GM12878 (cell line): ENCODE measurements at regions not wholly inside any gene's neighbourhood (a gene's known extent, or its start where the extent isn't known, plus 50 kb on each side); places are given as distances from the start of the nearest gene placed in this dataset.

Experiments
- BRCA1 ChIP-seq: IDR thresholded peaks from 2 replicates; pipeline ENCODE4 v1.6.1; 2011; ENCODE audit warnings: low read depth, low read length, improper control_type of control experiment
- IKZF2 ChIP-seq, 2 experiments: fragments of 450-650 bp; IDR thresholded peaks; 2 replicates each; pipeline ENCODE4 v1.6.1; 2017; ENCODE audit warnings: mild to moderate bottlenecking in 2 of 2, moderate library complexity in 2 of 2
- NBN ChIP-seq: fragments of 450-650 bp; IDR thresholded peaks from 2 replicates; pipeline ENCODE4 v1.6.1; 2016
- NR2F1 ChIP-seq: fragments of 450-650 bp; conservative IDR thresholded peaks from 2 replicates; pipeline ENCODE4 v1.6.1; 2017; ENCODE audit warnings: mild to moderate bottlenecking
- PML ChIP-seq: IDR thresholded peaks from 2 replicates; pipeline ENCODE4 v1.6.1; 2012; ENCODE audit warnings: low read length, inconsistent platforms
- SIX5 ChIP-seq: IDR thresholded peaks from 2 replicates; pipeline ENCODE4 v1.6.1; 2011; ENCODE audit warnings: mild to moderate bottlenecking, low read depth, low read length, moderate library complexity; ENCODE audit not compliant: severe bottlenecking
- SMC3 ChIP-seq: IDR thresholded peaks from 2 replicates; pipeline ENCODE4 v1.6.1; 2011; ENCODE audit warnings: low read length, improper control_type of control experiment, borderline replicate concordance
- ZSCAN29 ChIP-seq: fragments of 450-650 bp; IDR thresholded peaks from 2 replicates; pipeline ENCODE4 v1.6.1; 2017; ENCODE audit warnings: mild to moderate bottlenecking, moderate library complexity
- TF ChIP-seq, protein P1 (sequence below), 3 experiments: IDR thresholded peaks in 2 of 3; conservative IDR thresholded peaks in 1 of 3; 2 replicates each; pipeline ENCODE4 v1.5.1; 2011; ENCODE audit warnings: low read depth in 3 of 3, low read length in 3 of 3, mild to moderate bottlenecking in 3 of 3, control low read depth in 2 of 3, moderate library complexity in 2 of 3, inconsistent platforms in 1 of 3, mixed read lengths in 1 of 3; ENCODE audit not compliant: control insufficient read depth in 2 of 3, insufficient read depth in 1 of 3; ENCODE audit errors: extremely low read depth in 1 of 3
- TF ChIP-seq, protein P2 (sequence below): IDR thresholded peaks from 2 replicates; pipeline ENCODE4 v1.6.1; 2012; ENCODE audit warnings: mild to moderate bottlenecking, low read depth, low read length
- TF ChIP-seq, protein P3 (sequence below): fragments of 450-650 bp; IDR thresholded peaks from 2 replicates; pipeline ENCODE4 v1.6.1; 2017; ENCODE audit warnings: mild to moderate bottlenecking
- TF ChIP-seq, protein P4 (sequence below): IDR thresholded peaks from 2 replicates; pipeline ENCODE4 v1.6.1; 2011; ENCODE audit warnings: low read depth, low read length, improper control_type of control experiment, borderline replicate concordance

DNA sequence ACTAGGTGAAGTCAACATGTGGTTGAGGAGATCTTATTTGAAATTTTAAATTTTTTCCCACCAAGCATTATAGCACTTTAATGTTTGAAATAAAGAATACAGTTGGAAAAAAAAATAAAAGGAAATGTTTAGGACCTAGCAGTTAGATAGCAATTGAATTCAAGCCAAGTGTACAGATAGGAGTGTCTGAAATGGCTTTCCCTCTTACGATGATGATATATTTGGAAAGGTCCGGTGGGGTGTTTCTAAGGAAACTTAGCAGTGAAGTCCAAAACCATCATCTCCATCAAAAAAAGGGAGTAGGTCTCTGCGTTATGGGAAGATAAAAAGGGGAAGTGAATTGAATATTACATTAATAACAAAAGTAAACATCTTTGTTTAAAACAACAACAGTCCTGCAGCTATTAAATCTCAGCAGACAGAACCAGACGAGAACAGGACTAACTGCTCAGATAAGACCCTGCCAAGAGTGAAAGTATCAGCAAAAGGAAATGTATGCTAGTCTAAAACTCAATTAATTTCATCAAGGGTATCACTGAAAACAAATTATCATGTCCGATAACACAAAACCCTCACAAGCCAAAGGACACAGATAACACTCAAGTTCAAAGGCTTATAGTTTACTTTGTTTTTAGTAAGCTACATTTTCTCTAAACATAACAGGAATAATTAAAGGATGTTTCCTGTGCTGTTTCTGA is 242.0 kb downstream of the BMP4 start:
- TF ChIP-seq, protein P1, sequence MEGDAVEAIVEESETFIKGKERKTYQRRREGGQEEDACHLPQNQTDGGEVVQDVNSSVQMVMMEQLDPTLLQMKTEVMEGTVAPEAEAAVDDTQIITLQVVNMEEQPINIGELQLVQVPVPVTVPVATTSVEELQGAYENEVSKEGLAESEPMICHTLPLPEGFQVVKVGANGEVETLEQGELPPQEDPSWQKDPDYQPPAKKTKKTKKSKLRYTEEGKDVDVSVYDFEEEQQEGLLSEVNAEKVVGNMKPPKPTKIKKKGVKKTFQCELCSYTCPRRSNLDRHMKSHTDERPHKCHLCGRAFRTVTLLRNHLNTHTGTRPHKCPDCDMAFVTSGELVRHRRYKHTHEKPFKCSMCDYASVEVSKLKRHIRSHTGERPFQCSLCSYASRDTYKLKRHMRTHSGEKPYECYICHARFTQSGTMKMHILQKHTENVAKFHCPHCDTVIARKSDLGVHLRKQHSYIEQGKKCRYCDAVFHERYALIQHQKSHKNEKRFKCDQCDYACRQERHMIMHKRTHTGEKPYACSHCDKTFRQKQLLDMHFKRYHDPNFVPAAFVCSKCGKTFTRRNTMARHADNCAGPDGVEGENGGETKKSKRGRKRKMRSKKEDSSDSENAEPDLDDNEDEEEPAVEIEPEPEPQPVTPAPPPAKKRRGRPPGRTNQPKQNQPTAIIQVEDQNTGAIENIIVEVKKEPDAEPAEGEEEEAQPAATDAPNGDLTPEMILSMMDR (IDR thresholded peaks at IDR 0.05 in 2 of 3, conservative IDR thresholded peaks at IDR 0.05 in 1 of 3; ENCODE audit: control insufficient read depth in 2 of 3, extremely low read depth in 1 of 3, insufficient read depth in 1 of 3, low read depth in 3 of 3, low read length in 3 of 3): no peak
- TF ChIP-seq ZSCAN29 (no peak), SMC3 (no peak), BRCA1 (no peak), IKZF2 (IDR thresholded peaks at IDR 0.05) (no peak), PML (no peak), NR2F1 (no peak), SIX5 (no peak), NBN (no peak)
- TF ChIP-seq, protein P2, sequence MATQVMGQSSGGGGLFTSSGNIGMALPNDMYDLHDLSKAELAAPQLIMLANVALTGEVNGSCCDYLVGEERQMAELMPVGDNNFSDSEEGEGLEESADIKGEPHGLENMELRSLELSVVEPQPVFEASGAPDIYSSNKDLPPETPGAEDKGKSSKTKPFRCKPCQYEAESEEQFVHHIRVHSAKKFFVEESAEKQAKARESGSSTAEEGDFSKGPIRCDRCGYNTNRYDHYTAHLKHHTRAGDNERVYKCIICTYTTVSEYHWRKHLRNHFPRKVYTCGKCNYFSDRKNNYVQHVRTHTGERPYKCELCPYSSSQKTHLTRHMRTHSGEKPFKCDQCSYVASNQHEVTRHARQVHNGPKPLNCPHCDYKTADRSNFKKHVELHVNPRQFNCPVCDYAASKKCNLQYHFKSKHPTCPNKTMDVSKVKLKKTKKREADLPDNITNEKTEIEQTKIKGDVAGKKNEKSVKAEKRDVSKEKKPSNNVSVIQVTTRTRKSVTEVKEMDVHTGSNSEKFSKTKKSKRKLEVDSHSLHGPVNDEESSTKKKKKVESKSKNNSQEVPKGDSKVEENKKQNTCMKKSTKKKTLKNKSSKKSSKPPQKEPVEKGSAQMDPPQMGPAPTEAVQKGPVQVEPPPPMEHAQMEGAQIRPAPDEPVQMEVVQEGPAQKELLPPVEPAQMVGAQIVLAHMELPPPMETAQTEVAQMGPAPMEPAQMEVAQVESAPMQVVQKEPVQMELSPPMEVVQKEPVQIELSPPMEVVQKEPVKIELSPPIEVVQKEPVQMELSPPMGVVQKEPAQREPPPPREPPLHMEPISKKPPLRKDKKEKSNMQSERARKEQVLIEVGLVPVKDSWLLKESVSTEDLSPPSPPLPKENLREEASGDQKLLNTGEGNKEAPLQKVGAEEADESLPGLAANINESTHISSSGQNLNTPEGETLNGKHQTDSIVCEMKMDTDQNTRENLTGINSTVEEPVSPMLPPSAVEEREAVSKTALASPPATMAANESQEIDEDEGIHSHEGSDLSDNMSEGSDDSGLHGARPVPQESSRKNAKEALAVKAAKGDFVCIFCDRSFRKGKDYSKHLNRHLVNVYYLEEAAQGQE: no peak
- TF ChIP-seq, protein P3, sequence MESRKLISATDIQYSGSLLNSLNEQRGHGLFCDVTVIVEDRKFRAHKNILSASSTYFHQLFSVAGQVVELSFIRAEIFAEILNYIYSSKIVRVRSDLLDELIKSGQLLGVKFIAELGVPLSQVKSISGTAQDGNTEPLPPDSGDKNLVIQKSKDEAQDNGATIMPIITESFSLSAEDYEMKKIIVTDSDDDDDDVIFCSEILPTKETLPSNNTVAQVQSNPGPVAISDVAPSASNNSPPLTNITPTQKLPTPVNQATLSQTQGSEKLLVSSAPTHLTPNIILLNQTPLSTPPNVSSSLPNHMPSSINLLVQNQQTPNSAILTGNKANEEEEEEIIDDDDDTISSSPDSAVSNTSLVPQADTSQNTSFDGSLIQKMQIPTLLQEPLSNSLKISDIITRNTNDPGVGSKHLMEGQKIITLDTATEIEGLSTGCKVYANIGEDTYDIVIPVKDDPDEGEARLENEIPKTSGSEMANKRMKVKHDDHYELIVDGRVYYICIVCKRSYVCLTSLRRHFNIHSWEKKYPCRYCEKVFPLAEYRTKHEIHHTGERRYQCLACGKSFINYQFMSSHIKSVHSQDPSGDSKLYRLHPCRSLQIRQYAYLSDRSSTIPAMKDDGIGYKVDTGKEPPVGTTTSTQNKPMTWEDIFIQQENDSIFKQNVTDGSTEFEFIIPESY: no peak
- TF ChIP-seq, protein P4, sequence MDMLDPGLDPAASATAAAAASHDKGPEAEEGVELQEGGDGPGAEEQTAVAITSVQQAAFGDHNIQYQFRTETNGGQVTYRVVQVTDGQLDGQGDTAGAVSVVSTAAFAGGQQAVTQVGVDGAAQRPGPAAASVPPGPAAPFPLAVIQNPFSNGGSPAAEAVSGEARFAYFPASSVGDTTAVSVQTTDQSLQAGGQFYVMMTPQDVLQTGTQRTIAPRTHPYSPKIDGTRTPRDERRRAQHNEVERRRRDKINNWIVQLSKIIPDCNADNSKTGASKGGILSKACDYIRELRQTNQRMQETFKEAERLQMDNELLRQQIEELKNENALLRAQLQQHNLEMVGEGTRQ: no peak
